Trophoblast cell (in vitro differentiated cells and primary cell): ENCODE measurements at regions not wholly inside any gene's neighbourhood (a gene's known extent, or its start where the extent isn't known, plus 50 kb on each side); places are given as distances from the start of the nearest gene placed in this dataset.

Source experiments
- DNase-seq, 2 donors: peaks; one replicate each; pipeline ENCODE4 v3.0.0-alpha.2; 2016
- H2AFZ ChIP-seq: 2 replicates; pipeline ENCODE4 v1.6.1; 2013; ENCODE audit warnings: low read length, moderate library complexity, mild to moderate bottlenecking; ENCODE audit not compliant: insufficient read depth, poor library complexity
- H2AK5ac ChIP-seq: 2 replicates; pipeline ENCODE4 v1.6.1; 2013; ENCODE audit warnings: mild to moderate bottlenecking, low read length
- H2BK120ac ChIP-seq: 2 replicates; pipeline ENCODE4 v1.6.1; 2013; ENCODE audit warnings: low read length, mild to moderate bottlenecking, moderate library complexity; ENCODE audit not compliant: insufficient read depth, poor library complexity
- H2BK12ac ChIP-seq: 2 replicates; pipeline ENCODE4 v1.6.1; 2013; ENCODE audit warnings: mild to moderate bottlenecking, low read length, moderate library complexity
- H2BK5ac ChIP-seq: 2 replicates; pipeline ENCODE4 v1.6.1; 2013; ENCODE audit warnings: low read length, low read depth, moderate library complexity, mild to moderate bottlenecking; ENCODE audit not compliant: poor library complexity
- H3K14ac ChIP-seq: 2 replicates; pipeline ENCODE4 v1.6.1; 2013; ENCODE audit warnings: mild to moderate bottlenecking, low read length
- H3K18ac ChIP-seq: 2 replicates; pipeline ENCODE4 v1.6.1; 2013; ENCODE audit warnings: mild to moderate bottlenecking, low read length
- H3K23ac ChIP-seq: 2 replicates; pipeline ENCODE4 v1.6.1; 2013; ENCODE audit warnings: low read length
- H3K27ac ChIP-seq: 2 replicates; pipeline ENCODE4 v1.5.1; 2013; ENCODE audit warnings: low read depth, mild to moderate bottlenecking, inconsistent platforms, low read length, moderate library complexity
- H3K27me3 ChIP-seq: 2 replicates; pipeline ENCODE4 v1.6.1; 2013; ENCODE audit warnings: inconsistent platforms, mild to moderate bottlenecking, low read length, moderate library complexity; ENCODE audit not compliant: insufficient read depth
- H3K36me3 ChIP-seq, 2 experiments: 1 replicate in 1 of 2; 2 replicates in 1 of 2; pipeline ENCODE4 v1.6.1; 2013; ENCODE audit warnings: low read length in 2 of 2, mild to moderate bottlenecking in 2 of 2, moderate library complexity in 1 of 2; ENCODE audit not compliant: insufficient read depth in 2 of 2, control insufficient read depth in 1 of 2
- H3K4ac ChIP-seq: 2 replicates; pipeline ENCODE4 v1.6.1; 2013; ENCODE audit warnings: low read depth, mild to moderate bottlenecking, low read length, moderate library complexity
- H3K4me1 ChIP-seq, 2 experiments: 1 replicate in 1 of 2; 2 replicates in 1 of 2; pipeline ENCODE4 v1.6.1; 2013; ENCODE audit warnings: low read length in 2 of 2, mild to moderate bottlenecking in 2 of 2, moderate library complexity in 1 of 2; ENCODE audit not compliant: insufficient read depth in 2 of 2, control insufficient read depth in 1 of 2
- H3K4me2 ChIP-seq: 2 replicates; pipeline ENCODE4 v1.6.1; 2013; ENCODE audit warnings: inconsistent platforms, mild to moderate bottlenecking, low read length, moderate library complexity
- H3K4me3 ChIP-seq: 2 replicates; pipeline ENCODE4 v1.5.1; 2013; ENCODE audit warnings: mild to moderate bottlenecking, low read depth, low read length, inconsistent platforms
- H3K79me1 ChIP-seq: one replicate; pipeline ENCODE4 v1.6.1; 2013; ENCODE audit warnings: low read length
- H3K79me2 ChIP-seq: 2 replicates; pipeline ENCODE4 v1.6.1; 2013; ENCODE audit warnings: low read length, mild to moderate bottlenecking; ENCODE audit not compliant: control insufficient read depth, insufficient read depth, poor library complexity
- H3K9ac ChIP-seq: 2 replicates; pipeline ENCODE4 v1.6.1; 2013; ENCODE audit warnings: mild to moderate bottlenecking, low read length
- H3K9me3 ChIP-seq: 2 replicates; pipeline ENCODE4 v1.6.1; 2013; ENCODE audit warnings: low read depth, mild to moderate bottlenecking, control low read depth, inconsistent platforms, low read length; ENCODE audit not compliant: insufficient read depth
- H4K12ac ChIP-seq: 2 replicates; pipeline ENCODE4 v1.6.1; 2013; ENCODE audit warnings: low read depth, mild to moderate bottlenecking, low read length, moderate library complexity
- H4K8ac ChIP-seq: 2 replicates; pipeline ENCODE4 v1.6.1; 2013; ENCODE audit warnings: low read depth, mild to moderate bottlenecking, low read length, moderate library complexity
- H4K91ac ChIP-seq: one replicate; pipeline ENCODE4 v1.6.1; 2013; ENCODE audit warnings: low read depth, mild to moderate bottlenecking, low read length, moderate library complexity
- WGBS: extraction: QIAGEN DNeasy Blood & Tissue Kit; methylation state at CpG from one replicate; pipeline ENCODE4 v1.1.7; 2013; ENCODE audit warnings: missing lambda C conversion rate; ENCODE audit not compliant: insufficient read length, insufficient coverage; ENCODE audit errors: extremely low coverage; 5-methylcytosine and 5-hydroxymethylcytosine counted together

DNA sequence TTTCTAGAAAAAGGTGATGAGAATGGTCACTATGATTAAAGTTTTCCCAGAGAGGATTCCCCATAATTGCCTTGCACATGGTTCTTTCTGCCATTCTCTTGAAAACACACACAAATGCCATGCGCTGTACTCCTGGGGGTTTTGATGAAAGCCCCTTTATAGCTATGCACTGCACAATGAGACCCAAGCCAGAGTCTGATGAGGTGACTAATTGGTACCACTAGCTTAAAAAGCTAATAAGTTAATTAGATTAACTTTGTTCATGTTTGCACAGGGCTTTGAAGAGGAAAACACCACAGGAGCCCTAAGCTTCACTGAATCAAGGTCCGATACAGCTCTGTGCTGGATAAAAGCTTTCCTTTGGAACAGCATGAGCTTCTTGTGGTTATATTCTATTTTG is 132.2 kb downstream of the NKX6-1 start:
- Histone ChIP-seq H3K4me2 (no peak overlapping the region), H2AK5ac (no peak overlapping the region), H3K9ac (no peak overlapping the region), H3K4ac (no peak overlapping the region), H3K79me2 (no peaks in the 10 kb centered on the region), H3K9me3 (no peaks in the 10 kb centered on the region), H3K18ac (no peak overlapping the region), H3K4me1 (no peaks in the 10 kb centered on the region), H3K4me3 (no peak overlapping the region), H2AFZ (no peak overlapping the region), H3K36me3 (no peaks in the 10 kb centered on the region), H2BK12ac (no peak overlapping the region), H3K23ac (no peak overlapping the region), H3K79me1 (no peaks in the 10 kb centered on the region), H2BK5ac (no peak overlapping the region), H3K27me3 (no peaks in the 10 kb centered on the region), H4K8ac (no peak overlapping the region), H4K91ac (no peak overlapping the region), H3K27ac (no peak overlapping the region), H2BK120ac (no peak overlapping the region), H4K12ac (no peak overlapping the region), H3K14ac (no peak overlapping the region)
- DNase-seq, result no peak
- WGBS, result no CpG with 5 or more reads among the region's 2 CpGs

DNA sequence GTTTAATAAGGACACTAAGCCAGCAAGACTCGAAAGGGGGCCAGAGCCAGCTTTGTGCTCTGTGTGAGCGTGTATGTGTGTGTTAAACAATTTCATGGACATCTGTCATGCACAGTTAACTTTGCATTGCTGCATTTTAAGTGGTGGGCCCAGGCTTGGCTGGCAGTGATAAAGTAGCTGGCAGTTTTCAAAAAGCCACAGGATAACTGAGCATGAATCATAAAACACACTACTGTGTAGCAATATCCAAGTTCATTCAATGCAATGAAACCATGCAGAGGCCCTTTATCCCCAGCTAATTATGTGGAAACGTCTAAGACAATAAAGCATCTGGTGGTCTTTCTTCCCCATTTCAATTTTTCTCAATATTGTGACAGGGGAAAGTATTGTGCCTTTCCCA is 132.9 kb downstream of the NKX6-1 start:
- no peak overlapping the region for H2BK5ac ChIP-seq

GRCh38 chr4:84362896-84363655 is 136.0 kb downstream of the NKX6-1 start:
- H3K79me1 ChIP-seq, result no peaks in the 10 kb centered on the region
- no peak overlapping the region for H4K91ac ChIP-seq
- no peaks in the 10 kb centered on the region for H3K9me3 ChIP-seq
- no peak overlapping the region for H3K4ac ChIP-seq
- no peak overlapping the region for H3K23ac ChIP-seq
- H3K27me3 ChIP-seq, result no peaks in the 10 kb centered on the region
- H3K4me3 ChIP-seq, result no peak overlapping the region
- H2AK5ac ChIP-seq, result no peak overlapping the region
- H3K4me2 ChIP-seq, result no peak overlapping the region
- no peak overlapping the region for H3K14ac ChIP-seq
- WGBS, result 100% methylated on average over 1 of the region's 10 CpGs
- H3K79me2 ChIP-seq, result no peaks in the 10 kb centered on the region
- no peak overlapping the region for H4K12ac ChIP-seq
- H3K27ac ChIP-seq, result no peak overlapping the region
- no peak overlapping the region for H2AFZ ChIP-seq
- H3K9ac ChIP-seq, result no peak overlapping the region
- H2BK5ac ChIP-seq, result no peak overlapping the region
- DNase-seq, result no peak
- H3K18ac ChIP-seq, result no peak overlapping the region
- no peaks in the 10 kb centered on the region for H3K36me3 ChIP-seq
- no peaks in the 10 kb centered on the region for H3K4me1 ChIP-seq
- no peak overlapping the region for H4K8ac ChIP-seq
- H2BK120ac ChIP-seq, result no peak overlapping the region
- no peak overlapping the region for H2BK12ac ChIP-seq

More for the DNA sequence above, 132.9 kb downstream of the NKX6-1 start:
- no peak overlapping the region for H3K27ac ChIP-seq
- H3K4me3 ChIP-seq, result no peak overlapping the region
- H3K4ac ChIP-seq, result no peak overlapping the region
- H4K91ac ChIP-seq, result no peak overlapping the region
- no peak for DNase-seq
- no CpG with 5 or more reads among the region's 3 CpGs for WGBS
- H3K23ac ChIP-seq, result no peak overlapping the region
- H3K9ac ChIP-seq, result no peak overlapping the region
- H3K4me2 ChIP-seq, result no peak overlapping the region
- H3K27me3 ChIP-seq, result no peaks in the 10 kb centered on the region
- no peak overlapping the region for H2BK12ac ChIP-seq
- H2AFZ ChIP-seq, result no peak overlapping the region
- no peak overlapping the region for H4K12ac ChIP-seq
- no peak overlapping the region for H3K18ac ChIP-seq
- no peaks in the 10 kb centered on the region for H3K4me1 ChIP-seq
- no peaks in the 10 kb centered on the region for H3K36me3 ChIP-seq
- no peak overlapping the region for H4K8ac ChIP-seq
- no peaks in the 10 kb centered on the region for H3K79me2 ChIP-seq
- no peaks in the 10 kb centered on the region for H3K9me3 ChIP-seq
- H2BK120ac ChIP-seq, result no peak overlapping the region
- H2AK5ac ChIP-seq, result no peak overlapping the region
- no peak overlapping the region for H3K14ac ChIP-seq
- no peaks in the 10 kb centered on the region for H3K79me1 ChIP-seq

DNA sequence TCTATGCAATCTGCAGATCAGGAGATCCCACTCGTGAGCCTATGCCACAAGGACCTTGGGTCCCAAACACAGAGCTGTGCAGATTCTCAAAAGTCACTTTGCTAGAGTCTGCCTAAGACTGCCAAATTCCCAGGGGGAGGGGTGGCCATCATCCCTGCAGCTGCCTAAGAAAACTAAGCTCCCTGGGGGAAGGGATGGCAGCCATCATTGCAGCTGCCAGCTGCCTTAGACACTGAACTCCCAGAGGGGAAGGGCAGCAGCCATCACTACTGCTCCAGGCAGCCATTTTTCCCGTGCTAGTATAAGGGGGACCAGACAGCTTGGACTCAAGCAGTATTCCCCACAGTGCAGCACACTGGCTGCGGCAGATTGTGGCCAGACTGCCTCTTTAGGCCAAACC is 156.9 kb downstream of the NKX6-1 start:
- Histone ChIP-seq H4K8ac (no peak overlapping the region), H2BK120ac (no peak overlapping the region), H3K9me3 (peaks cover 11% of the 10 kb centered on the region), H3K4me1 (no peaks in the 10 kb centered on the region), H3K36me3 (no peaks in the 10 kb centered on the region), H3K14ac (no peak overlapping the region), H3K79me2 (no peaks in the 10 kb centered on the region), H3K27me3 (no peaks in the 10 kb centered on the region), H3K4ac (no peak overlapping the region), H2BK12ac (no peak overlapping the region), H3K4me2 (no peak overlapping the region), H3K18ac (no peak overlapping the region), H4K12ac (no peak overlapping the region), H2AFZ (no peak overlapping the region), H3K9ac (no peak overlapping the region), H2AK5ac (no peak overlapping the region), H3K79me1 (no peaks in the 10 kb centered on the region), H4K91ac (no peak overlapping the region), H3K4me3 (no peak overlapping the region), H3K27ac (no peak overlapping the region), H2BK5ac (no peak overlapping the region), H3K23ac (no peak overlapping the region)
- WGBS, result no CpG with 5 or more reads among the region's 3 CpGs
- no peak for DNase-seq
